SK-MEL-5 (cell line): ENCODE measurements at regions not wholly inside any gene's neighbourhood (a gene's known extent, or its start where the extent isn't known, plus 50 kb on each side); places are given as distances from the start of the nearest gene placed in this dataset.

ENCODE experiments used
- DNase-seq: peaks from one replicate; pipeline ENCODE4 v3.0.0-alpha.2; 2016; ENCODE audit warnings: low read depth, low spot score
- in situ Hi-C: cut with HindIII; loops from 2 replicates; pipeline ENCODE4 v1.10.0; 2016; ENCODE audit warnings: low sequenced_read_pairs, high pct_unique_total_duplicates, low pct_unique_long_range_greater_than_20kb

DNA sequence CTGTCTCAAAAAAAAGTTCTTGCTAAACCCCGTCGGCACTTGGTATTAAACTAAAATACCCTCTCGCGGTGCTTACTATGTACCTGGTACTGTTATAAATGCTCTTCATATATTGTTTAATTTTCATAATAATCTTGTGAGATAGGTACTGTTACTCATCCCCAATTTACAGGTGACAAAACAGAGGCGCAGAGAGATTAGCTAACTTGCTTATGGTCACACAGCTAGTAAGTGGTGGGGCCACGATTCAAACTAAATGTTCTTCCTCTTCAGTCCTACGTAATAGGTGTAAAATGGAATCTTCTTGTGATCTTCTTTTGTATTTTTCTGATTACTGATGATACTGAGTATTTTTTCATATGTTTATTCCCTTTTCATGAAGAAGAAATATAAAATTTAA lies 51.3 kb downstream of the TET3 start:
- no peak for DNase-seq
- in situ Hi-C loops, result no loop called here

GRCh38 chr2:74036450-74037195 lies 51.9 kb downstream of the TET3 start:
- DNase-seq, result no peak
- in situ Hi-C loops, result no loop called here

DNA sequence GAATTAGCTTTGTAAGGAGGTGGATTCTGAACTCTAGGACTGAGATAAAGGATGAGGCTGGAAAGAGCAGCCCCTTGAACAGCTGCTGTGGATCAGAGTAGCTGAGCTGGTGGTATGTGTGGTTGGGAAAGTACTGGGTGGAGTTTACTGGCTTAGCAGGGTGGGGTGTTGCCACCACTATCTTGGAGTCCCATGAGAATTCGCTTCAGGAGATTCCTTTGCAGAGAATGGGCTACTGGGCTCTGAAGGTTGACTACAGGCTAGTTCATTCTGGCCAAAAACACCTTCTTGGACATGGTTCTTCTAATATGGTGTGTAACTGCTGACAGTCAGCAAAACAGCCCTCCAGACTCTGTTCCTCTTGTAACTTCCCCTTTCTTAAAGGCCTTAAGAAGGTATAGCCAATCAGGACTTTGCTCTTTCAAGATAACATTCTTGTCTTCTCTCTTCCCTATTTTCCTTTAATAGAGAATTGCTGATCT lies 52.7 kb downstream of the TET3 start:
- in situ Hi-C loops, result no loop called here

DNA sequence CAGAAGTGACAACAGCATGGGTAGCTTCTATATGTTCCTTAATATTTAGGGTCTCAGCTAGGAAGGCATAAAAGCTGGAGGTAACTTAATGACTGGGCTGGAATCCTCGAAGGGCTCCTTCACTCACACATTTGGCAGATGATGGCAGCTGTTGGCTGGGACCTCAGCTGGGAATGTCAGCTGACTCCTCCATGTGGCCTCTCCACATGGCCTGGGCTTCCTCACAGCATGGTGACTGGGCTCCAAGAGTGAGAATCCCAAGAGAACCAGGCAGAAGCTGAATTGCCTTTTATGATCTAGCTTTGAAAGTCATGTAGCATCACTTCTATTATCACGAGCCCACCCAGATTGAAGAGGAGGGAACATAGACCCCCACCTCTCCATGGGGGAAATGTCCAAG lies 54.9 kb downstream of the TET3 start:
- DNase-seq, result no peak
- in situ Hi-C loops, result no loop called here

More for the DNA sequence above, 52.7 kb downstream of the TET3 start:
- no peak for DNase-seq

DNA sequence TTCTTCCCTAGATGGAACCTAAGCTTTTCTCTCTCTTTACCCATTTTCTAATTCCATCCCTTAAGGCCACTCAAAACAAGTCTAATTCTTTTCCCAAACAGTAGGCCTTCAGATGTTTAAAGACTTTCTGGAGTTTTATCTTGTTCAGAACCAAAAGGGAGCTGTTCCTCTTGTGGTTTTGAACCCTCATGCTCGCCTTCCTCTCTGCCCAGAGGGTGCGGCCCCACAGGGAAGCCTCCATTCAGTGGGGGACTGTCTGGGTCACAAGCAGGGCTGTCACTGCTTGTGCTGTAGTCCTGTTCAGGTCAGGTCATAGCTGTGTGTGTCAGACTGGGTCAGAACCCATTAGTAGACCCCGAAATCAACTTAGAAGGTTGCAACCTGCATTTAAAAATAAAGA lies 56.5 kb downstream of the TET3 start:
- DNase-seq, result no peak
- in situ Hi-C loops, result no loop called here

DNA sequence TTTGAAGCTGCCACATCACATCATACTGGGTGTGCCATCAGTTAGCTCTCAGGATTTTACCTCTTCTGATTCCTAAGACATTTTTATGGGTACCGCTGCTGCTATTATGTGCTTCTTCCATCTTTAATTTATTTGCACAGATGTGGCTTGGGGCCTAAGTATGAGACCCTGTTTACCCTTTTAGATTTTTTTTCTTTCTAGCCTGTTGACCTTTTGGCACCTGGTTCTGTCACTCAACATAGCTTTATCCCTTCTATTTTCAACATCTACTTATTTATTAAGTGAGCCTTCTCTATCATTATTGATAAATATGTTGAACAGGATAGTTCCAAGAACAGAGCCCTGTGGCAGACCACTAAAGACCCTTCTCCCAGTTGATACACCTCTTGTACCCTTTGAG lies 57.0 kb downstream of the TET3 start:
- in situ Hi-C loops, result no loop called here
- DNase-seq, result no peak

DNA sequence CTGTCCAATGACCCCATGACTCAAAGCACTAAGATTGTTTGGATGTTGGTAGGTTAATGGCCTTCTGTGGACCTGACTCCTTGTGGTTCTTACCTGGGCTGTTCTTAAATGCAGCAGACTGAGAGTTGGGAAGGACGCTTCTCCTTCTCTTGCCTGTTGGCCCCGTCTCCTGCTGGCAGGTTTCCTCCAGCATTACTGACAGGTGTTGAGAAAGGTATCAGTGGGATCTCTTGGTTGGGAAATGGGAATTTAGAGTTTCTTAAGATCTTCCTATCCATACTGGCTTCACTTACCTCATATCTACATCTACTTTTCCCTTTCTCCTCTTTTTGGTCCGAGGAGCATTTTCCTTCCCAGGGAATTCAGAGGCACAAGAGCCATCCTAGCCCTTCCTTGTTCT lies 57.9 kb downstream of the TET3 start:
- DNase-seq, result no peak
- in situ Hi-C loops, result no loop called here

- DNase-seq, result no peak
These were observed 58.9 kb downstream of the TET3 start for GRCh38 chr2:74043345-74044329.

GRCh38 chr2:74044999-74045398 lies 60.3 kb downstream of the TET3 start:
- DNase-seq, result no peak
- in situ Hi-C loops, result no loop called here

More at GRCh38 chr2:74043345-74044329, 58.9 kb downstream of the TET3 start:
- in situ Hi-C loops, result no loop called here

GRCh38 chr2:74045454-74045853 lies 60.7 kb downstream of the TET3 start:
- no peak for DNase-seq
- in situ Hi-C loops, result no loop called here

DNA sequence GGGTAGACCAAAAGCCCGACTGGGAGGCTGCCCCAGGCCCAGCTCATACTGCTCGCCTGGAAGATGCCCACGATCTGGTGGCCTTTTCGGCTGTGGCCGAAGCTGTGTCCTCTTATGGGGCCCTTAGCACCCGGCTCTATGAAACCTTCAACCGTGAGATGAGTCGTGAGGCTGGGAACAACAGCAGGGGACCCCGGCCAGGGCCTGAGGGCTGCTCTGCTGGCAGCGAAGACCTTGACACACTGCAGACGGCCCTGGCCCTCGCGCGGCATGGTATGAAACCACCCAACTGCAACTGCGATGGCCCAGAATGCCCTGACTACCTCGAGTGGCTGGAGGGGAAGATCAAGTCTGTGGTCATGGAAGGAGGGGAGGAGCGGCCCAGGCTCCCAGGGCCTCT lies 61.7 kb downstream of the TET3 start:
- in situ Hi-C loops, result no loop called here
- no peak for DNase-seq

- in situ Hi-C loops, result no loop called here
- DNase-seq, result no peak
These were observed 62.4 kb downstream of the TET3 start for GRCh38 chr2:74047152-74047551.

- no peak for DNase-seq
- in situ Hi-C loops, result no loop called here
These were observed 63.4 kb downstream of the TET3 start for GRCh38 chr2:74048147-74048546.

GRCh38 chr2:74048843-74049519 lies 64.3 kb downstream of the TET3 start:
- DNase-seq, result no peak
- in situ Hi-C loops, result no loop called here

DNA sequence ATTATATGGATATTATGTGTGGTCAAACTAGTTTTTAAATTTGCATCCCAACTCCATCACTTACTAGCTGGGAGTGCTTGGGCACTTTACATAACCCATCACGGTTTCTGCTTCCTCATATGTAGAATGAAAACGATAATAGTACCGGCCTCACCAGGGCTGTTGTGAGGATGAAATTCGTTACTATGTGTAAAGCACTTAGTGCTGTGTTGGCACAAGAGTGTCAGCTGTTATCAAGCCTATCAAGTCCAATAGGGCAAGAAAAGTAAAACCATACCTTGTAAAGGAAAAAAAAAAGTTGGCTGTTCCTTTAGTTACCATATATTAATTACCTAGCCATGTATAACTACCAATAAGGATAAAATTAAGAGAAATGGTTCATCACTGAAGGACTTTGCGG lies 65.4 kb downstream of the TET3 start:
- no peak for DNase-seq
- in situ Hi-C loops, result no loop called here

DNA sequence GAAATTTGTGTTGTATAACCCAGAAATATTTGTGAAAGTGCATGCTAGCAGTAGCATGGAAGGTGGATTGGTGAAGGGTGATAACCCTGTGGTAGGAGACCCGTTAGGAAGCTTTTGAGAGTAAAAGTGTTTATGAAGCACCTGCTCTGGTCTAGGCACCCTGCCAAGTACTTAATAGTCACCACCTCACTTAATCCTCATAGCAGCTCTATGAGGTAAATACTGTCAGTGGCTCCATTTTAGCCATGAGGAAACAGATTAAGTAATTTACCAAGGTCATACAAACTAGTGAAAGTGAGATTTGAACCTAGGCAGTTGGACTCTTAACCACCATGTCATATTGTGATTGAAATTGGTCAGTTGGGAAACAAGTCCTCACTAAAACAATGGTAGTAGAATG lies 66.8 kb downstream of the TET3 start:
- in situ Hi-C loops, result no loop called here
- DNase-seq, result no peak

DNA sequence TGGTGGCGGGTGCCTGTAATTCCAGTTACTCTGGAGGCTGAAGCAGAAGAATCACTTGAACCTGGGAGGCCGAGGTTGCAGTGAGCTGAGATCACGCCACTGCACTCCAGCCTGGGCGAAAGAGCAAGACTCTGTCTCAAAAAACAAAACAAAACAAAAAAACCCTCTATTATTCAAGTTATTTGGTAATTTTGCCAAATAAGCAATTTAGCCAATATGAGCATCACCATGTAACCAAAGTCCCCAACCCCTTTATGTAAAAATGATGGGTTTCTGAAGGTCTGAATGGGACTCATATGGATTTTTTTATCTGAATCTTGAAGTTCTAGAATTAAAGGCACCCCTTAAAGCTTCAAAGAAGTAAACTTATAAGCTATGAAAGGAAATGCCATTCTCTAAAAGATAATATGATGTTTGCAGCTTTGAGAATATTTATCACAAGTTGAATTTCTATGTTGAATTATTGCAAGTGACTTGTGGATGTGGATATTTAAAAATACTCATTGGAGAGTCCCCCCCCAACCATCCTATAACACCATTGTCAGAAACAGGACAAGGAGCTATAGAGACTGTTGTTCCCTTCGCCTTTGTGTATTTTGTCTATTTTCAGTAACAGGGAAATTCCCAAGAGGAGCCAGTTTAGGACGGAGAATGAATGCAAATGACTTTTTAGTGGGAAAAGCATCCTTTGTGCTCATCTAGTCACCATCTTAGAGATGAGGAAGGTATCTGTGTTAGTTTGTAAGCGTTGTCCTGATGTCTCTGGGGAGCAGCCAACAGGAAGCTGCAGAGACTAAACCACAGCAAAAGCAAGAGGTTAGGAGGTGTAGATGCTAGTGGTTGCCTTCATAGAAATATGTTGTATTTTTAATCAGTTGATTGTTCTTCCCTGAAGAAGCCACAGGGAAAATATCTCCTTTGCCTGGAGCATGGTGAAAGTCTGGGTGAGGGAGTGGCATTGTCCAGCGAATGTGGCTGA lies 68.3 kb downstream of the TET3 start:
- no peak for DNase-seq
- in situ Hi-C loops, result no loop called here
